ENCODE measurements at regions not wholly inside any gene's neighbourhood (a gene's known extent, or its start where the extent isn't known, plus 50 kb on each side); places are given as distances from the start of the nearest gene placed in this dataset.

GRCh38 chr10:29882766-29883165 lies 176.6 kb downstream of the JCAD start:
- ChIA-PET POLR2A (no interaction called here), CTCF (interaction anchor here (1.0 to 1.2 kb wide), 2 partner anchors 26 to 117 kb away, joined by 3 to 4 read pairs; no protein-coding TSS in a partner anchor)
- H4K20me1 ChIP-seq (replicated peaks; ENCODE audit: control insufficient read depth, extremely low read depth, insufficient read depth, low read length), result no peaks in the 10 kb centered on the region
- H3K27ac ChIP-seq (ENCODE audit: insufficient read depth, low read depth, low read length), result no peak overlapping the region
- dilution Hi-C loops (cut with MboI; ENCODE audit: extremely low pct_ligation_motif_present, low sequenced_read_pairs), result no loop called here
- no peaks in the 10 kb centered on the region for H3K9me3 ChIP-seq (replicated peaks; ENCODE audit: control insufficient read depth, insufficient read depth, low read length)
- DNase-seq (ENCODE audit: low read depth, low spot score) (no peak), FAIRE-seq (no peak)
- H3K4me2 ChIP-seq (ENCODE audit: insufficient read depth, low read length), result no peak overlapping the region
- intact Hi-C loops (cut with micrococcal nuclease), result no loop called here
- TF ChIP-seq POLR2AphosphoS5 (IDR thresholded peaks at IDR 0.05; ENCODE audit: insufficient read depth, low read depth, low read length) (no peak), JUN (IDR thresholded peaks at IDR 0.05; ENCODE audit: borderline replicate concordance, insufficient read depth, insufficient read length, low read depth) (no peak), POLR2A (IDR thresholded peaks at IDR 0.05; ENCODE audit: low read depth, low read length) (no peak), MYC (IDR thresholded peaks at IDR 0.05; ENCODE audit: low read depth, low read length) (no peak), FOS (IDR thresholded peaks at IDR 0.05; ENCODE audit: borderline replicate concordance, insufficient read depth, low read length) (no peak), EZH2 (IDR thresholded peaks at IDR 0.05; ENCODE audit: borderline replicate concordance, low read depth, low read length, severe bottlenecking) (no peak), GATA2 (IDR thresholded peaks at IDR 0.05; ENCODE audit: insufficient read depth, insufficient read length, low read depth, low read length) (no peak)
- TF ChIP-seq, protein P1, sequence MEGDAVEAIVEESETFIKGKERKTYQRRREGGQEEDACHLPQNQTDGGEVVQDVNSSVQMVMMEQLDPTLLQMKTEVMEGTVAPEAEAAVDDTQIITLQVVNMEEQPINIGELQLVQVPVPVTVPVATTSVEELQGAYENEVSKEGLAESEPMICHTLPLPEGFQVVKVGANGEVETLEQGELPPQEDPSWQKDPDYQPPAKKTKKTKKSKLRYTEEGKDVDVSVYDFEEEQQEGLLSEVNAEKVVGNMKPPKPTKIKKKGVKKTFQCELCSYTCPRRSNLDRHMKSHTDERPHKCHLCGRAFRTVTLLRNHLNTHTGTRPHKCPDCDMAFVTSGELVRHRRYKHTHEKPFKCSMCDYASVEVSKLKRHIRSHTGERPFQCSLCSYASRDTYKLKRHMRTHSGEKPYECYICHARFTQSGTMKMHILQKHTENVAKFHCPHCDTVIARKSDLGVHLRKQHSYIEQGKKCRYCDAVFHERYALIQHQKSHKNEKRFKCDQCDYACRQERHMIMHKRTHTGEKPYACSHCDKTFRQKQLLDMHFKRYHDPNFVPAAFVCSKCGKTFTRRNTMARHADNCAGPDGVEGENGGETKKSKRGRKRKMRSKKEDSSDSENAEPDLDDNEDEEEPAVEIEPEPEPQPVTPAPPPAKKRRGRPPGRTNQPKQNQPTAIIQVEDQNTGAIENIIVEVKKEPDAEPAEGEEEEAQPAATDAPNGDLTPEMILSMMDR (IDR thresholded peaks at IDR 0.05; ENCODE audit: extremely low read depth in 1 of 2, insufficient read depth in 1 of 2, low read depth in 1 of 2, low read length in 2 of 2), result no peak
- TF ChIP-seq, protein P2, sequence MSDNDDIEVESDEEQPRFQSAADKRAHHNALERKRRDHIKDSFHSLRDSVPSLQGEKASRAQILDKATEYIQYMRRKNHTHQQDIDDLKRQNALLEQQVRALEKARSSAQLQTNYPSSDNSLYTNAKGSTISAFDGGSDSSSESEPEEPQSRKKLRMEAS (IDR thresholded peaks at IDR 0.05; ENCODE audit: insufficient read depth, insufficient read length), result no peak
- peaks cover 5% of the 10 kb centered on the region for H3K4me1 ChIP-seq (ENCODE audit: control insufficient read depth, extremely low read depth, insufficient read depth, low read length)
- no peak overlapping the region for H2AFZ ChIP-seq (ENCODE audit: low read depth, low read length)
- peaks cover 2 to 7% of the 10 kb centered on the region in 2 experiments for H3K27me3 ChIP-seq (ENCODE audit: control insufficient read depth in 2 of 2, insufficient read depth in 2 of 2, low read length in 2 of 2)
- H3K36me3 ChIP-seq (ENCODE audit: control insufficient read depth in 2 of 2, extremely low read depth in 1 of 2, insufficient read depth in 2 of 2, low read length in 2 of 2), result no peaks in the 10 kb centered on the region
- no peak overlapping the region for H3K4me3 ChIP-seq (replicated peaks in 1 of 3; ENCODE audit: insufficient read depth in 1 of 3, low read depth in 1 of 3, low read length in 3 of 3)
- H3K9ac ChIP-seq (replicated peaks; ENCODE audit: extremely low read depth, insufficient read depth, low read length), result no peak overlapping the region
- no TSS peak for BruUV-seq (replicated peaks)
- H3K9me1 ChIP-seq (replicated peaks; ENCODE audit: control insufficient read depth, extremely low read depth, insufficient read depth, low read length), result no peaks in the 10 kb centered on the region
- H3K79me2 ChIP-seq (ENCODE audit: control insufficient read depth, insufficient read depth, low read length), result no peaks in the 10 kb centered on the region

Data from endothelial cell of umbilical vein (primary cell).